ENCODE measurements at regions not wholly inside any gene's neighbourhood (a gene's known extent, or its start where the extent isn't known, plus 50 kb on each side); places are given as distances from the start of the nearest gene placed in this dataset.

GRCh38 chr2:64211276-64211921, 67.2 kb upstream of the PELI1 start:
- CTCF ChIA-PET = no interaction called here

DNA sequence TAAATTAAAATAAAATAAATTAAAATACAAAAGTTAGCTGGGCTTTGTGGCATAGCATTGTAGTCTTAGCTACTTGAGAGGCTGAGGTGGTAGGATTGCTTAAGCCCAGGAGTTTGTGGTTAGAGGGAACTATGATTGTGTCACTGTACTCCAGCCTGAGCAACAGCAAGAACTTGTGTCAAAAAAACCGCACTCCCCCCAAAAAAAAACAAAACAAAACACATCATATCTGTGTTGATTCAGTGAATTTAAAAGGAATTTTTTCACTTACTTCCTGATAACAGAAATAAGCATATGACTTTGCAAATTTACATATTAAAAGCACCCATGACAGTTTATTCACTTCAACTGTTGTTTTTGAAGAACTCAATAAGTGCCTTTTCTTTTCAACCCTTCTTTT, 68.1 kb upstream of the PELI1 start:
- TF ChIP-seq CTCF (IDR thresholded peaks at IDR 0.05; ENCODE audit: low read depth, low read length) = no peak
- Histone ChIP-seq H3K27ac (ENCODE audit: low read depth, low read length) (no peak overlapping the region), H3K9me3 (ENCODE audit: control insufficient read depth, insufficient read depth, low read length) (no peaks in the 10 kb centered on the region), H3K4me3 (ENCODE audit: low read depth, low read length) (no peak overlapping the region), H3K27me3 (ENCODE audit: control insufficient read depth, insufficient read depth, low read length) (peaks cover 7% of the 10 kb centered on the region)
- ChIA-PET POLR2A (no interaction called here), CTCF (no interaction called here)
- no peak for DNase-seq (ENCODE audit: low read depth, low spot score)

More at GRCh38 chr2:64211276-64211921, 67.2 kb upstream of the PELI1 start:
- H3K27ac ChIP-seq (ENCODE audit: low read depth, low read length) = no peak overlapping the region
- H3K9me3 ChIP-seq (ENCODE audit: control insufficient read depth, insufficient read depth, low read length) = no peaks in the 10 kb centered on the region
- no peak for DNase-seq (ENCODE audit: low read depth, low spot score)
- TF ChIP-seq CTCF (IDR thresholded peaks at IDR 0.05; ENCODE audit: low read depth, low read length) = no peak
- POLR2A ChIA-PET = no interaction called here
- H3K4me3 ChIP-seq (ENCODE audit: low read depth, low read length) = no peak overlapping the region
- peaks cover 10% of the 10 kb centered on the region for H3K27me3 ChIP-seq (ENCODE audit: control insufficient read depth, insufficient read depth, low read length)

DNA sequence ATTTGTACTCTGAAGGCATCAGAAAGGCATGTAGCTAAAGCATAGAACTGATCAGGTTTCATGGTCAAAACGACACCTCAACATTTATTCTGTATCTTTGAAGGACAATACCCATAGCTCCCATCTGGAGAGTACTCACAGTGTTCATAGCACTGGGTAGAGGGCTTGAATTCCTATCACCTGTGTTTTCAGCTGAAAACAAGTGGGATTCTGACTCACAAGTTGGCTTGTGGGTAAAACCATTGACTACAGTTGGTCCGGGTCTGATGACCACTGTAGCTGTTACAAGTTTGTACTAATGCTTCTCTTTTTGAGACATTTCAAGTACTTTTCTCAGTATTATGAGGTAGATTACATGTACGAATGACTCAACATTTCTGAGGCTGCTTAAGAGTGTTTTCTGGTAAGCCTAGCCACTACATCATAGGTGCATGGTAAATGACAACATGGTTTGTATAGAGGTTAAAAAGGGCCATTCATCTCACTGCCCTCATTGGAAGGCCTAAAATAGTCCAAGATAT, 68.6 kb upstream of the PELI1 start:
- ChIA-PET POLR2A (no interaction called here), CTCF (no interaction called here)
- DNase-seq (ENCODE audit: low read depth, low spot score) = no peak
- Histone ChIP-seq H3K4me3 (ENCODE audit: low read depth, low read length) (no peak overlapping the region), H3K9me3 (ENCODE audit: control insufficient read depth, insufficient read depth, low read length) (no peaks in the 10 kb centered on the region), H3K27ac (ENCODE audit: low read depth, low read length) (no peak overlapping the region), H3K27me3 (ENCODE audit: control insufficient read depth, insufficient read depth, low read length) (peaks cover 7% of the 10 kb centered on the region)
- TF ChIP-seq CTCF (IDR thresholded peaks at IDR 0.05; ENCODE audit: low read depth, low read length) = no peak

- ChIA-PET CTCF (no interaction called here), POLR2A (no interaction called here)
- no peaks in the 10 kb centered on the region for H3K9me3 ChIP-seq (ENCODE audit: control insufficient read depth, insufficient read depth, low read length)
- H3K27me3 ChIP-seq (ENCODE audit: control insufficient read depth, insufficient read depth, low read length) = peaks cover 7% of the 10 kb centered on the region
- H3K27ac ChIP-seq (ENCODE audit: low read depth, low read length) = no peak overlapping the region
- DNase-seq (ENCODE audit: low read depth, low spot score) = no peak
- H3K4me3 ChIP-seq (ENCODE audit: low read depth, low read length) = no peak overlapping the region
- no peak for TF ChIP-seq CTCF (IDR thresholded peaks at IDR 0.05; ENCODE audit: low read depth, low read length)
These were observed 69.5 kb upstream of the PELI1 start for GRCh38 chr2:64213532-64214275.

Data from AG04450 (cell line).